ENCODE measurements at regions not wholly inside any gene's neighbourhood (a gene's known extent, or its start where the extent isn't known, plus 50 kb on each side); places are given as distances from the start of the nearest gene placed in this dataset.

GRCh38 chr3:3519266-3519665, 280.0 kb upstream of the LRRN1 start:
- TF ChIP-seq, protein P1, sequence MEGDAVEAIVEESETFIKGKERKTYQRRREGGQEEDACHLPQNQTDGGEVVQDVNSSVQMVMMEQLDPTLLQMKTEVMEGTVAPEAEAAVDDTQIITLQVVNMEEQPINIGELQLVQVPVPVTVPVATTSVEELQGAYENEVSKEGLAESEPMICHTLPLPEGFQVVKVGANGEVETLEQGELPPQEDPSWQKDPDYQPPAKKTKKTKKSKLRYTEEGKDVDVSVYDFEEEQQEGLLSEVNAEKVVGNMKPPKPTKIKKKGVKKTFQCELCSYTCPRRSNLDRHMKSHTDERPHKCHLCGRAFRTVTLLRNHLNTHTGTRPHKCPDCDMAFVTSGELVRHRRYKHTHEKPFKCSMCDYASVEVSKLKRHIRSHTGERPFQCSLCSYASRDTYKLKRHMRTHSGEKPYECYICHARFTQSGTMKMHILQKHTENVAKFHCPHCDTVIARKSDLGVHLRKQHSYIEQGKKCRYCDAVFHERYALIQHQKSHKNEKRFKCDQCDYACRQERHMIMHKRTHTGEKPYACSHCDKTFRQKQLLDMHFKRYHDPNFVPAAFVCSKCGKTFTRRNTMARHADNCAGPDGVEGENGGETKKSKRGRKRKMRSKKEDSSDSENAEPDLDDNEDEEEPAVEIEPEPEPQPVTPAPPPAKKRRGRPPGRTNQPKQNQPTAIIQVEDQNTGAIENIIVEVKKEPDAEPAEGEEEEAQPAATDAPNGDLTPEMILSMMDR (IDR thresholded peaks at IDR 0.05 in 8 of 11, conservative IDR thresholded peaks at IDR 0.05 in 3 of 11) = no peak
- TF ChIP-seq POLR2A (IDR thresholded peaks at IDR 0.05) = no peak
- TF ChIP-seq POLR2AphosphoS5 (IDR thresholded peaks at IDR 0.05) = no peak
